Lung (tissue), 11 donors: ENCODE measurements at regions not wholly inside any gene's neighbourhood (a gene's known extent, or its start where the extent isn't known, plus 50 kb on each side); places are given as distances from the start of the nearest gene placed in this dataset.

Experiments used
- ATAC-seq: fragments of 200-7000 bp; cut with Tn5 transposase; one replicate; pipeline ENCODE4 v1.9.1; 2020; ENCODE audit warnings: moderate number of reproducible peaks; ENCODE audit not compliant: insufficient read depth, low FRiP score
- DNase-seq, 3 donors: peaks; one replicate each; pipeline ENCODE4 v3.0.0-alpha.2; 2013 to 2017
- H3K27ac ChIP-seq, 2 donors: one replicate each; pipeline ENCODE4 v1.5.1; 2013; ENCODE audit warnings: mild to moderate bottlenecking in 2 of 2, moderate library complexity in 2 of 2, control low read depth in 1 of 2, inconsistent platforms in 1 of 2, low read depth in 1 of 2, low read length in 1 of 2
- H3K27me3 ChIP-seq, 3 donors: one replicate each; pipeline ENCODE4 v1.5.1; 2013; ENCODE audit warnings: low read length in 2 of 3; ENCODE audit not compliant: control insufficient read depth in 3 of 3, insufficient read depth in 3 of 3
- H3K36me3 ChIP-seq, 4 donors: one replicate each; pipeline ENCODE4 v1.5.1; 2013; ENCODE audit warnings: low read length in 4 of 4, mild to moderate bottlenecking in 1 of 4, moderate library complexity in 1 of 4; ENCODE audit not compliant: control insufficient read depth in 4 of 4, insufficient read depth in 4 of 4
- H3K4me1 ChIP-seq, 5 donors: one replicate each; pipeline ENCODE4 v1.5.1; 2013; ENCODE audit warnings: low read length in 5 of 5, mild to moderate bottlenecking in 2 of 5, moderate library complexity in 1 of 5; ENCODE audit not compliant: control insufficient read depth in 5 of 5, insufficient read depth in 5 of 5
- H3K4me3 ChIP-seq: one replicate; pipeline ENCODE4 v1.5.1; 2013; ENCODE audit warnings: mild to moderate bottlenecking, control low read depth, moderate library complexity
- H3K9ac ChIP-seq, 2 donors: one replicate each; pipeline ENCODE4 v1.5.1; 2013; ENCODE audit warnings: low read length in 2 of 2, control low read depth in 1 of 2; ENCODE audit not compliant: insufficient read depth in 1 of 2
- H3K9me3 ChIP-seq, 4 donors: one replicate each; pipeline ENCODE4 v1.5.1; 2013; ENCODE audit warnings: low read length in 3 of 4, mild to moderate bottlenecking in 1 of 4, moderate library complexity in 1 of 4; ENCODE audit not compliant: control insufficient read depth in 4 of 4, insufficient read depth in 3 of 4
- WGBS, 2 donors: extraction: QIAGEN DNeasy Blood & Tissue Kit; methylation state at CpG; one replicate each; pipeline ENCODE4 v1.1.7; 2013; 5-methylcytosine and 5-hydroxymethylcytosine counted together
- TF ChIP-seq, protein P1 (sequence below): IDR thresholded peaks from 2 replicates; pipeline ENCODE4 v1.5.1; 2012; ENCODE audit warnings: mild to moderate bottlenecking; ENCODE audit errors: control extremely low read depth, extremely low read depth
- donor health status: control.
- donor health status: control.
- donor health status: Bipolar disorder and iron deficiency.
- donor health status: healthy.
- donor health status: DM: yes; HTN: yes; CAD: no.

DNA sequence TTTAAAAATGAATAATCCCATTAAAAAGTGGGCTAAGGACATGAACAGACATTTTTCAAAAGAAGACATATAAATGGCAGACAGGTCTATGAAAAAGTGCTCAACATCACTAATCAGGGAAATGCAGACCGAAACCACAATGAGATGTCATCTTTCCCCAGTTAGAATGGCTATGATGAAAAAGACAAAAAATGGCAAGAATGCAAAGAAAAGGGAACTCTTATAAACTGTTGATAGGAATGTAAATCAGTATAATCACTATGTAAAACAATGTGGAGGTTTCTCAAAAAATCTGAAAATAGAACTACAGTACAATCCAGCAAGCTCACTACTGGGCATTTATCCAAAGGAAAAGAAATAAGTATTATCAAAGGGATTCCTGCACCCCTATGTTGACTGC, 169.2 kb downstream of the METTL4 start:
- no peak overlapping the region for H3K9ac ChIP-seq
- H3K4me3 ChIP-seq = no peak overlapping the region
- H3K36me3 ChIP-seq = no peaks in the 10 kb centered on the region
- no peak overlapping the region for H3K27ac ChIP-seq
- DNase-seq = no peak
- TF ChIP-seq, protein P1, sequence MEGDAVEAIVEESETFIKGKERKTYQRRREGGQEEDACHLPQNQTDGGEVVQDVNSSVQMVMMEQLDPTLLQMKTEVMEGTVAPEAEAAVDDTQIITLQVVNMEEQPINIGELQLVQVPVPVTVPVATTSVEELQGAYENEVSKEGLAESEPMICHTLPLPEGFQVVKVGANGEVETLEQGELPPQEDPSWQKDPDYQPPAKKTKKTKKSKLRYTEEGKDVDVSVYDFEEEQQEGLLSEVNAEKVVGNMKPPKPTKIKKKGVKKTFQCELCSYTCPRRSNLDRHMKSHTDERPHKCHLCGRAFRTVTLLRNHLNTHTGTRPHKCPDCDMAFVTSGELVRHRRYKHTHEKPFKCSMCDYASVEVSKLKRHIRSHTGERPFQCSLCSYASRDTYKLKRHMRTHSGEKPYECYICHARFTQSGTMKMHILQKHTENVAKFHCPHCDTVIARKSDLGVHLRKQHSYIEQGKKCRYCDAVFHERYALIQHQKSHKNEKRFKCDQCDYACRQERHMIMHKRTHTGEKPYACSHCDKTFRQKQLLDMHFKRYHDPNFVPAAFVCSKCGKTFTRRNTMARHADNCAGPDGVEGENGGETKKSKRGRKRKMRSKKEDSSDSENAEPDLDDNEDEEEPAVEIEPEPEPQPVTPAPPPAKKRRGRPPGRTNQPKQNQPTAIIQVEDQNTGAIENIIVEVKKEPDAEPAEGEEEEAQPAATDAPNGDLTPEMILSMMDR = no peak
- ATAC-seq = no peak
- no peaks in the 10 kb centered on the region for H3K9me3 ChIP-seq
- no peaks in the 10 kb centered on the region for H3K27me3 ChIP-seq
- peaks cover 0 to 1% (median 0%) of the 10 kb centered on the region in 5 donors for H3K4me1 ChIP-seq
- 78% methylated on average over 1 of the region's 1 CpG for WGBS, 2 donors

DNA sequence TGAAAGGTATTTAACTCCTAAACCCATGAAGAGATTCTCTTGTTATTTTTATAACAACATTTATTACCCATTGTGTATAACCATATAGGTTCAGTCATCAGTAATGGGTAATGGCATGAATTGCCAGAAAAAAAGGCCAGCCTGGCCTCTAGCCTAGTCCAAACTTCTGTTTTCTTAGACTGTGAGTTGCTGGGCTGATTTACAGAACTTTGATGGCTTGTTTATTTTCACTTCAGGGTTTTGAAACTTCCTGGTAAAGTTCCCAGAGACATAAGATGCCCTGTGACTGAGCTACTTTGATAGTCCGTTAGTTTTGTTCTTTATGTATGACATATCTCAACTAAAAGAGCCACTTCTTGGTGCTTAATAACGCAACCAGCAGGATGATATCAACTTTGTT, 164.8 kb downstream of the METTL4 start:
- peak in 2 of 3 donors; percentile 60 to 67 for DNase-seq
- Histone ChIP-seq H3K27ac (no peak overlapping the region), H3K4me1 (peaks cover 0 to 1% (median 0%) of the 10 kb centered on the region in 5 donors), H3K4me3 (no peak overlapping the region), H3K9me3 (no peaks in the 10 kb centered on the region), H3K27me3 (no peaks in the 10 kb centered on the region), H3K9ac (no peak overlapping the region), H3K36me3 (no peaks in the 10 kb centered on the region)
- ATAC-seq = no peak
- TF ChIP-seq, protein P1 = no peak
- WGBS, 2 donors = 46 to 54% methylated on average over 2 of the region's 2 CpGs

DNA sequence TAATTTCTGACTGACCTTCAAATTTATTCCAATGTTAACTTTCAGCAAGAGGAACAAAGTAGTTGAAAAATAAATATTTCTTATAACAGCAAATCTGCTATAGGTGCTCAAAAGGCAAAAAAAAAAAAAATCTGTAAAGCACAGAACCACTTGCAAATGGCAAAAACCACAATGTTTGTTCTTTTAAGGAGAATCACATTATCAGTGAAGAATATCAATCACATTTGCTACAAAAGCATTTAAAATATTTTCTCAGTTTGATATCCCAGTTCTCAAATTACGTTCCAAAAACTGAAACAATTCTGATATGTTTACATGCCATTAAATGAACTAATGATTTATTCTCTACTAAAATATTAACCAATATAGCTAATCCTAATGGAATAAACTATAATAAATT, 163.3 kb downstream of the METTL4 start:
- no peak overlapping the region for H3K27ac ChIP-seq
- 71 to 82% methylated on average over 1 of the region's 1 CpG for WGBS, 2 donors
- ATAC-seq (no peak), DNase-seq (no peak)
- no peak overlapping the region for H3K9ac ChIP-seq
- peaks cover 0 to 1% (median 0%) of the 10 kb centered on the region in 5 donors for H3K4me1 ChIP-seq
- no peaks in the 10 kb centered on the region for H3K27me3 ChIP-seq
- TF ChIP-seq, protein P1 = no peak
- H3K9me3 ChIP-seq = no peaks in the 10 kb centered on the region
- no peak overlapping the region for H3K4me3 ChIP-seq
- H3K36me3 ChIP-seq = no peaks in the 10 kb centered on the region

DNA sequence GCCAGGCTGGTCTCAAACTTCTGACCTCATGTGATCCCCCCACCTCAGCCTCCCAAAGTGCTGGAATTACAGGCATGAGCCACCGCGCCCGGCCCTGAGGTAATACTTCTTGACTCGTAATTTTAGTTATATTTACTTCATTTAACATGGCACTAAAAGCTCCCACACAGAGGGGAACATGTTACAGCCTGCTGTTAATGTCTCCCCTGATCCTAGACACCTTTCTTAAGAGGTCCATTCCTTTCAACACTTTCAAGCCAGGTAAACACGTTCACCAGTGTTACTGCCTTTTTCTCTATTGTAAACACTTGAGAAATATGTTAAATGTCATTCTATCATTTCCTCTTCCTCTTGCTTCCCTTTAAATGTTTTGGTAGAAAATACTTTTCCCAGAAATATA, 161.4 kb downstream of the METTL4 start:
- Histone ChIP-seq H3K4me1 (peaks cover 0 to 1% (median 0%) of the 10 kb centered on the region in 5 donors), H3K9ac (no peak overlapping the region), H3K9me3 (no peaks in the 10 kb centered on the region), H3K36me3 (no peaks in the 10 kb centered on the region), H3K4me3 (no peak overlapping the region), H3K27me3 (no peaks in the 10 kb centered on the region), H3K27ac (no peak overlapping the region)
- TF ChIP-seq, protein P1 = no peak
- ATAC-seq (no peak), DNase-seq (peak in 2 of 3 donors; percentile 1 to 25)
- WGBS, 2 donors = 63 to 70% methylated on average over 5 of the region's 5 CpGs
